ENCODE measurements at regions not wholly inside any gene's neighbourhood (a gene's known extent, or its start where the extent isn't known, plus 50 kb on each side); places are given as distances from the start of the nearest gene placed in this dataset.

DNA sequence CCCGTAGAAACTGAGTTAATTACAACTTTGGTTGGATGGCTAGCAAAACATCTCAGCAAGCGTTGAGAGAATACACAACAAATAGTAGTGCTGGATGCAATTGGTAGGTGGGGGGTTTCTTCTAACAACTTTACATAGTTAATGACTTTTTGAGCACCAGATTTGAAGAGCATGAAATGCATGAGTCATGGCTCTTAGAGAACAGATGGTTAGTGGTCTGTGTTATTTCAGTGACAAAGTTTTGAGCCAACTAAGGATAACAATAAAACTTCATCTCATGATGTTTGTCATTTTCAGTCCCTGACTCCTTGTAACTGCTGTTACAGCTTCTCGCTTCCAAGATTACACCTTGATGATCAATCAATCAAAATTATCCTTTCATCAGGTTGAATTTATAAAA is 399.0 kb upstream of the BRINP1 start:
- TF ChIP-seq, protein P1, sequence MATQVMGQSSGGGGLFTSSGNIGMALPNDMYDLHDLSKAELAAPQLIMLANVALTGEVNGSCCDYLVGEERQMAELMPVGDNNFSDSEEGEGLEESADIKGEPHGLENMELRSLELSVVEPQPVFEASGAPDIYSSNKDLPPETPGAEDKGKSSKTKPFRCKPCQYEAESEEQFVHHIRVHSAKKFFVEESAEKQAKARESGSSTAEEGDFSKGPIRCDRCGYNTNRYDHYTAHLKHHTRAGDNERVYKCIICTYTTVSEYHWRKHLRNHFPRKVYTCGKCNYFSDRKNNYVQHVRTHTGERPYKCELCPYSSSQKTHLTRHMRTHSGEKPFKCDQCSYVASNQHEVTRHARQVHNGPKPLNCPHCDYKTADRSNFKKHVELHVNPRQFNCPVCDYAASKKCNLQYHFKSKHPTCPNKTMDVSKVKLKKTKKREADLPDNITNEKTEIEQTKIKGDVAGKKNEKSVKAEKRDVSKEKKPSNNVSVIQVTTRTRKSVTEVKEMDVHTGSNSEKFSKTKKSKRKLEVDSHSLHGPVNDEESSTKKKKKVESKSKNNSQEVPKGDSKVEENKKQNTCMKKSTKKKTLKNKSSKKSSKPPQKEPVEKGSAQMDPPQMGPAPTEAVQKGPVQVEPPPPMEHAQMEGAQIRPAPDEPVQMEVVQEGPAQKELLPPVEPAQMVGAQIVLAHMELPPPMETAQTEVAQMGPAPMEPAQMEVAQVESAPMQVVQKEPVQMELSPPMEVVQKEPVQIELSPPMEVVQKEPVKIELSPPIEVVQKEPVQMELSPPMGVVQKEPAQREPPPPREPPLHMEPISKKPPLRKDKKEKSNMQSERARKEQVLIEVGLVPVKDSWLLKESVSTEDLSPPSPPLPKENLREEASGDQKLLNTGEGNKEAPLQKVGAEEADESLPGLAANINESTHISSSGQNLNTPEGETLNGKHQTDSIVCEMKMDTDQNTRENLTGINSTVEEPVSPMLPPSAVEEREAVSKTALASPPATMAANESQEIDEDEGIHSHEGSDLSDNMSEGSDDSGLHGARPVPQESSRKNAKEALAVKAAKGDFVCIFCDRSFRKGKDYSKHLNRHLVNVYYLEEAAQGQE (IDR thresholded peaks at IDR 0.05), result no peak
- TF ChIP-seq FOSB (CRISPR knock-in tag; IDR thresholded peaks at IDR 0.05), result no peak
- TF ChIP-seq SMC3 (IDR thresholded peaks at IDR 0.05), result no peak
- TF ChIP-seq RFX5 (IDR thresholded peaks at IDR 0.05), result no peak
- no peak for TF ChIP-seq POLR2A (IDR thresholded peaks at IDR 0.05; ENCODE audit: low read length)
- TF ChIP-seq, protein P2, sequence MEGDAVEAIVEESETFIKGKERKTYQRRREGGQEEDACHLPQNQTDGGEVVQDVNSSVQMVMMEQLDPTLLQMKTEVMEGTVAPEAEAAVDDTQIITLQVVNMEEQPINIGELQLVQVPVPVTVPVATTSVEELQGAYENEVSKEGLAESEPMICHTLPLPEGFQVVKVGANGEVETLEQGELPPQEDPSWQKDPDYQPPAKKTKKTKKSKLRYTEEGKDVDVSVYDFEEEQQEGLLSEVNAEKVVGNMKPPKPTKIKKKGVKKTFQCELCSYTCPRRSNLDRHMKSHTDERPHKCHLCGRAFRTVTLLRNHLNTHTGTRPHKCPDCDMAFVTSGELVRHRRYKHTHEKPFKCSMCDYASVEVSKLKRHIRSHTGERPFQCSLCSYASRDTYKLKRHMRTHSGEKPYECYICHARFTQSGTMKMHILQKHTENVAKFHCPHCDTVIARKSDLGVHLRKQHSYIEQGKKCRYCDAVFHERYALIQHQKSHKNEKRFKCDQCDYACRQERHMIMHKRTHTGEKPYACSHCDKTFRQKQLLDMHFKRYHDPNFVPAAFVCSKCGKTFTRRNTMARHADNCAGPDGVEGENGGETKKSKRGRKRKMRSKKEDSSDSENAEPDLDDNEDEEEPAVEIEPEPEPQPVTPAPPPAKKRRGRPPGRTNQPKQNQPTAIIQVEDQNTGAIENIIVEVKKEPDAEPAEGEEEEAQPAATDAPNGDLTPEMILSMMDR (IDR thresholded peaks at IDR 0.05), result no peak
- no peak for TF ChIP-seq ZNF302 (CRISPR knock-in tag; IDR thresholded peaks at IDR 0.05)
- no peak for TF ChIP-seq JUN (IDR thresholded peaks at IDR 0.05)
- no peak for TF ChIP-seq KDM1A (IDR thresholded peaks at IDR 0.05; ENCODE audit: low read depth)
- TF ChIP-seq, protein P3, sequence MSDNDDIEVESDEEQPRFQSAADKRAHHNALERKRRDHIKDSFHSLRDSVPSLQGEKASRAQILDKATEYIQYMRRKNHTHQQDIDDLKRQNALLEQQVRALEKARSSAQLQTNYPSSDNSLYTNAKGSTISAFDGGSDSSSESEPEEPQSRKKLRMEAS (IDR thresholded peaks at IDR 0.05), result no peak
- TF ChIP-seq, protein P4, sequence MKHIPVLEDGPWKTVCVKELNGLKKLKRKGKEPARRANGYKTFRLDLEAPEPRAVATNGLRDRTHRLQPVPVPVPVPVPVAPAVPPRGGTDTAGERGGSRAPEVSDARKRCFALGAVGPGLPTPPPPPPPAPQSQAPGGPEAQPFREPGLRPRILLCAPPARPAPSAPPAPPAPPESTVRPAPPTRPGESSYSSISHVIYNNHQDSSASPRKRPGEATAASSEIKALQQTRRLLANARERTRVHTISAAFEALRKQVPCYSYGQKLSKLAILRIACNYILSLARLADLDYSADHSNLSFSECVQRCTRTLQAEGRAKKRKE (CRISPR knock-in tag; IDR thresholded peaks at IDR 0.05; ENCODE audit: low read depth), result no peak
- TF ChIP-seq POLR2AphosphoS2 (conservative IDR thresholded peaks at IDR 0.05; ENCODE audit: low read length), result no peak

Measured in A549 (cell line).